Activated CD4-positive, alpha-beta T cell treated with anti-CD3 and anti-CD28 coated beads for 24 hours (primary cell): ENCODE measurements at regions not wholly inside any gene's neighbourhood (a gene's known extent, or its start where the extent isn't known, plus 50 kb on each side); places are given as distances from the start of the nearest gene placed in this dataset.
"Not testable (repeated sequence)": the region's sequence is repeated elsewhere in the genome, so short reads cannot be mapped to it uniquely, and the experiment has no call there.

Experiments
- DNase-seq, 2 donors: peaks; one replicate each; pipeline ENCODE4 v3.0.0-alpha.2; 2020; ENCODE audit warnings: low read depth in 2 of 2

GRCh38 chr22:46040471-46041465 lies 63.8 kb upstream of the WNT7B start:
- DNase-seq, result no peak

DNA sequence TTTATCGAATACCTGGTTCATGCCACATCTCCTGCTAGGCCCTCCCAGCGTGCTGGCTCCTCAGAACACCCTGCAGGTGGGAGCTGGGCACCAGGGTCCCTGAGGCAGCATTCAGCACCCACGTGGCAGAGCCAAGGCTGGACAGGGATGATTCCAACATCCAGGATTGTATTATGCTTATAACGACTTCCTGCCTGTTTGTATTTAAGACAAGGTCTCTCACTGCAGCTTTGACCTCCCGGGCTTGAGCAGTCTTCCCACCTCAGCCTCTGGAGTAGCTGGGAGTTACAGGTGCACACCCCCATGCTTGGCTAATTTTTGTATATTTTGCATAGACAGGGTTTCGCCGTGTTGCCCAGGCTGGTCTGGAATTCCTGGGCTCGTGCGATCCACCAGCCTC lies 64.7 kb upstream of the WNT7B start:
- no peak for DNase-seq

- DNase-seq, result no peak
Observed at GRCh38 chr22:46042786-46043185, 65.8 kb upstream of the WNT7B start.

DNA sequence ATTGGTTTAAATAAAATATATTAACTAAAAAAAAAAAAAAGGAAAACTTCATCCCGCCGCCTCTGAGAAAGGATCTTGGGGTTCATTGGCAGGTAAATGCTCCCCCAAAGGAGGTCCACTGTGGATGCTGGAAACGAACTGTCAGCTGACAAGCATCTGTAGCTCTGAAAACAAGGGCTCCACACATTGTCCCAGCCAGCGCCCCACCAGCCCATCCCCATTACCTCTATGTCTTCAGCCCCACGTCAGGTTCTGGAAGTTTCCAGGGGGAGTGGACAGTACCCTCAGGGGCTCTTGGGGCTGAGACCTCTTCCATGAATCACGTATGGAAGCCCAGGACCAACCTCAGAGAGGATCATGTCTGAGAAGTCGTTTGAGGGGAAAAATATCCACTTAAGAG lies 66.4 kb upstream of the WNT7B start:
- DNase-seq, result no peak

DNA sequence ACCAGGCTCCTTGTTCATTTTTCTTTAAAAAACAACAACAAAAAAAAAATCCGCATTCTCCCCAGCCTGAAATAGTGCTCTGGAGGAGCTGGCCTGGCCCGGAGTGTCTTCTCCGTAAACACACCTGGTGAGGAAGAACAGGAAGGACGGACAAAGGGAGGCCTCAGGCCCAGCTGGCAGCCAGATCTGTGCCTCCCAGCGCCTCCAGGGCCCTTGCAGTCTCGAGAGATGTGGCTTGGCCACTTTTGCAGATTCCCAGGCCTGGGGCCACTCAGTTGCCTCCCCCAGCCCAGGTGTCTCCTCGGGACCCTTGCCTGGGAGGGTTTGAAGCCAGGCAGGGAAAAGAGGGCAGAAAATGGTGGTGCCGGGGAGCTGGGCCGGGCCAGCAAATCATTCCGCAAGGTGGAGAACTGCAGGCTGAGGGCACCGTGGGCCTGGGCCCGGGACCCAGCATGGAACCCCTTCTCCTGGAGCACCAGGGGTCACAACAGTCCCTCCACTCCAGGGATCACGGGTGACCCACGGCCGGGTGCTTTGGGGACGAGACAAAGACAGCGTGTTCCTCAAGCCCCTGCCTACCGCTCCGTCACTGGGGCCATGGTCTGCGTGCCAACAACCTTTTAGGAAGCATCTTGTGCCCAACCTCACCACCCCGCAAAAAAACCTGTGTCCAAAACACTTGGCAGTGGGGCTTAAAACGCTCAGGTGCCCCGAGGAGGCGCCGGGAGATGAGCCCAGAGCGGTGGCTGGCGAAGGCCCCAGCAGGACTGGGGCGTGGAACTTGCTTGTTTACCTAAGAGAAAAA lies 67.1 kb upstream of the WNT7B start:
- no peak for DNase-seq

- no peak for DNase-seq
Observed at GRCh38 chr22:46044621-46045458, 67.9 kb upstream of the WNT7B start.

GRCh38 chr22:46045459-46046298 lies 68.7 kb upstream of the WNT7B start:
- DNase-seq, result no peak

DNA sequence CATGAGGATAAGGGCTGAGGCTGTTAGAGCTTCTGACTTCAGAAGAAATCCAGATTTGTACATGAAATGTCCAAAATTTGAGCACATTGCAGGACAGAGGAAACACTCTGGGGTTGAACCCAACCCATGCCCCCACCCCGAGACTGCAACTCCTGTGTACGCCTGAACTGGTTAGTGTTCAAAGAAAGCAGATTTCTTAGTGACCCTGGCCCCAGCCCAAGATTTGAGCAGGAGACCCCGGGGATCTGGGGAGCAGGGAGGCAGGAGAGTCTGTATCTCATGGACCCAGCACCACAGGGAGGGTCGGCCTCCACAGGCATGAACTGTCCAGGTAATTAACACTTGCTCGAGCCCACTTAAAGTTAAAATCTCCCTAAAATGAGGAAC lies 69.3 kb upstream of the WNT7B start:
- no peak for DNase-seq

DNA sequence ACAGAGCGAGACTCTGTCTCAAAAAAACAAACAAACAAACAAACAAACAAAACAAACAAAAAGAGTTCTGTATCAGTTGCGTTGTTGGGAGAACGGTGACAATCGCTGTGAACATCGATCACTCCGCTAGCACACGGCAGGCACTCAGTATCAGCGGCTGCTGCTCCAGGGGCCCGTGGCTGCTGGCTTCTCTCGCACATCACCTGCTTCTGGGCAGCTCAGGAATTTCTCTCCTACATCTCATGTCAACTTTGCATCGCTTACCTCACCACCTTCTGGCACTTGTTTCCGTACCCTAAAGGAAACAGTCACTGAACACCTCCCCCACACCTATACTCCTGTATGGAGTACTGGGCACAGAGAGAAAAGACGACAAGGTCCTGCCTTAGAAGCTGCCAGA lies 70.3 kb upstream of the WNT7B start:
- DNase-seq, result no peak

DNA sequence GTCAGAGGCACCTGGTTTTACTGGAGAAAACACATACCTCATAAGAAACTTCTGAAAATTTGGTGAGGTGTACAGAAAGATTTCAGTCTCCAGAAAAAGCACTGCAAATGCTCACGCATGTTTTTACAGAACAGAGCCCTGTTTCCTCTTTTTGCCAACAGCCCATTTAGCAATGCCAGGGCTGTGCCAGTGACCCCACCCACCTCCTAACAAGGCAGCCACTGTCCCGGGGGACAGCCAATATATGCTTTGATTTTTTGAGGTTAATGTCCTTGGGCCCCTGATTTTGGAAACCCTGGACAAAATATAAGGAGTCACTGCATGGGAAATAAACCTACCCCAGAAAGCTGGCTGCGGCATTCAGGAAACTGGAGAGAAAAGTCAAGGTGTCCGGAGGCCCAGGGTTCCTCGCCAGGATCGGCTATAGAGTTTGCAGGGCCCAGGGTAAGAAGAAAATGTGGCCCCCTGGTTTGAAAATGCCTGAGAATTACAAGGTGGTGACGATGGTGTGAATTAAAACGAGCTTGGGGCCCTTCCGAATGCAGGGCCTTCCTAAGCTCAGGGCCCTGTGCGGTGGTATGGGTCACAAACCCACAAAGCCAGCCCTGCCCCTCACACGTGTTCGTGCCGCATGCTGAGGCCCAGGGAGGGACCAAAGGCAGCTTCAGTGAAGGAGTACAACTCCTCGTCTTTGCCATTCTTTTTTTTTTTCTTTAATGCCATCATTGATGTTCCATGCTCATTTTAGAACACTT lies 71.1 kb upstream of the WNT7B start:
- no peak for DNase-seq

DNA sequence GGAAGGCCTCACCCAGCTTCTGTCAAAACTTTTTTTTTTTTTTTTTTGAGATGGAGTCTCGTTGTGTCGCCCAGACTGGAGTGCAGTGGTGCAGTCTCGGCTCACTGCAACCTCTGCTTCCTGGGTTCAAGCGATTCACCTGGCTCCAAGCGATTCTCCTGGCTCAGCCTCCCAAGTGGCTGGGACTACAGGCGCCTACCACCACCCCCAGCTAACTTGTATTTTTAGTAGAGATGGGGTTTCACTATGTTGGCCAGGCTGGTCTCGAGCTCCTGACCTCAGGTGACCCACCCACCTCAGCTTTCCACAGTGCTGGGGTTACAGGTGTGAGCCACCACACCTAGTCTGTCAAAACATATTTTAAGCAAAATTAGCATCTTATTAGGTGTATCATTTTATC lies 71.7 kb upstream of the WNT7B start:
- DNase-seq, result not testable (repeated sequence)

DNA sequence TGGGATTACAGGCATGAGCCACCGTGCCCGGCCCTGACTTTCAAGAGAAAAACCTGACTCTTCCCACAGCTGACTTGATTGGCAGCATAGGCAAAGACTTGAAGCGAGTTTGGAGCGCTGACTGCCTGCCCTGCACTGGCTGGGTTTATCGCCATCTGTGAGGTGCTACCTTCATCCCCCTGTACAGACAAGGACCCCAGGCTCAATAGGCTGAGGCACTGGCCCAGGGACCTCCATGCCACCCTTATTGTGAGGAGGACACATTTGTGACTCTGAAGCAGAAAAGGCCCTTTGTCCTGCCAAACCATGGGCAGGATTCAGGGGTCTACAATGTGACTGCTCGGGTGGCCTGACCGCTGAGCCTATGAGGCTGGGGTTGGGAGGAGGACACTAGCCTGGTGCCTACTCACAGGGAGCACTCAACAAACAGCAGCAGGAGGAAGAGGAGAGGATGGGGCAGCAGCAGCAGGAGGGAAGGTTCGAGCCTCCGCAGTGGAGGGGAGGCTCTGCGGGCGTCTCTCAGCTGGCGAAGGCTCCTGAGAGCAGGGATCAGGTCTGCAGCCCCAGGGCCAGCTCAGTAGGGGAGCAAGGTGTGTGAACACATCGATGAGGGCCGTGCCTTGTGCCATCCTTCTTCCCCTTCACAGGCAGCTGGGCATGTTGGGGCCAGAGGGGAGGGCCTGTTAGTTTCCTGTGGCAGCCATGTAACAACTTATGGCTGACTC lies 72.9 kb upstream of the WNT7B start:
- no peak for DNase-seq

- no peak for DNase-seq
Observed at GRCh38 chr22:46050451-46050845, 73.5 kb upstream of the WNT7B start.

DNA sequence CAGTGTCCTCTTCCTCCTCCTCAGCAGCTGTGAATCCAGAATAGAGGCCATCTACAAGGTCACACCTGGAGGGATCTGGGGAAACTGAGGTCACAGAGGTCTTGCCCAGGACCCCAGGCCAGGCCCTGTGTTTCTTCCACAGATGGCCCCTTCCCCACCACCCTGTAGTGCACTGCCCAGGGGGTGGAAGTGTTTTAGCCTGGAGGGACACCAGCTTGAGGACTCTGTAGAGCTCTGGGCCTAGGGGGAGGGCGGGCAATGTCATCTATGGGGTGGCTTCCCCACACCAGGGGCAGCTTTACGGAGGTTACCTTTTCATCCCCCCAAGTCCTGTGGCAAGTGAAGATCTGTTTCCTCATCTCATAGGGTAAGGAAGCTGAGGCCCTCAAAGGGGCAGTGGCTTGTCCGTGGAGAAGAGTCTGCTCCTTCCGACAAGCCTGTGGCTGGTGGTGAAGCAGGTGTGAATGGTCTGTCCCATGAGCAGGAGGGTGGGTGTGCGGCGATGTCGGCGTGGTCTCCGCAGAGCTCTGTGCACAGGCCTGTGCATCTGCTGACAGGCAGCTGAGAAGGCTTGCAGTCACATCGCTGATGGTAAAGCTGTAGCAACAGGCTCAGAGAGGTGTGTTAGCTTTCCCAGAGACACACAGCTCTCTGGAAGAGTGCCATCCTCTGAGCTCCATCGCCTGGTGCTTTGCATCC lies 74.1 kb upstream of the WNT7B start:
- DNase-seq, result no peak

DNA sequence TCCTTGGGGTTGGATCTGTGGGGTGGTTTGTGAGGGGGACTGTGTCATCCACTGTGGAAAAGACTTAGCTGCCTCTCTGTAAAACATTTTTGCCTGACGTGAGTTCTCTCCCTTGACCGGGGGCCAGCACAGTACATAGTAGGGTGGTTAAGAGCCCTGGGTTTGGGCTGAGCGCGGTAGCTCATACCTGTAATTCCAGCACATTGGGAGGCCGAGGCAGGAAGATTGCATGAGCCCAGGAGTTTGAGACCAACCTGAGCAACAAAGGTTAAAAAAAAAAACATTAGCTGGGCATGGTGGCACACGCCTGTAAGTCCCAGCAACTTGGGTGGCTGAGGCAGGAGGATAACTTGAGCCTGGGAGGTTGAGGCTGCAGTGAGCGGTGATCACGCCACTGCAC lies 74.7 kb upstream of the WNT7B start:
- no peak for DNase-seq

DNA sequence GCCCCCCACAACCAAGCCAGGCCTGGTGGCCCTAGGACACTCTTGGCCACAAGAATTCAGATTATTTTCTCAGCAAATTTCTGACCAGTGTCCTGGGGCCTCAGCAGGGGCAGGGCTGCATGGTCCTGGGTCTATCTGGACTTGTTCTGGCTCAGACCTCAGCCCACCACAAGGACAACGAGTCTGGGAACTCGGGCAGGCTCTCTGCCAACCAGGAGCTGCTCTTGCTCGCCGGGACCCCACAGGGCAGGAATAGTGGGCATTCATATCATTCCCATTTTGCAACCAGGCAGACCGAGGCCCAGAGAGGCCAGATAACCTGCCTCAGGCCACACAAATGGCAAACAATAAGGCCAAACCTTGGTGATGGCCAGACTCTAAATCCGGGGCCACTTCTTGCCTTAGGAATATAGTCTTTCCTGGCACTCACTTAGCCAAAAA lies 75.4 kb upstream of the WNT7B start:
- DNase-seq, result no peak

DNA sequence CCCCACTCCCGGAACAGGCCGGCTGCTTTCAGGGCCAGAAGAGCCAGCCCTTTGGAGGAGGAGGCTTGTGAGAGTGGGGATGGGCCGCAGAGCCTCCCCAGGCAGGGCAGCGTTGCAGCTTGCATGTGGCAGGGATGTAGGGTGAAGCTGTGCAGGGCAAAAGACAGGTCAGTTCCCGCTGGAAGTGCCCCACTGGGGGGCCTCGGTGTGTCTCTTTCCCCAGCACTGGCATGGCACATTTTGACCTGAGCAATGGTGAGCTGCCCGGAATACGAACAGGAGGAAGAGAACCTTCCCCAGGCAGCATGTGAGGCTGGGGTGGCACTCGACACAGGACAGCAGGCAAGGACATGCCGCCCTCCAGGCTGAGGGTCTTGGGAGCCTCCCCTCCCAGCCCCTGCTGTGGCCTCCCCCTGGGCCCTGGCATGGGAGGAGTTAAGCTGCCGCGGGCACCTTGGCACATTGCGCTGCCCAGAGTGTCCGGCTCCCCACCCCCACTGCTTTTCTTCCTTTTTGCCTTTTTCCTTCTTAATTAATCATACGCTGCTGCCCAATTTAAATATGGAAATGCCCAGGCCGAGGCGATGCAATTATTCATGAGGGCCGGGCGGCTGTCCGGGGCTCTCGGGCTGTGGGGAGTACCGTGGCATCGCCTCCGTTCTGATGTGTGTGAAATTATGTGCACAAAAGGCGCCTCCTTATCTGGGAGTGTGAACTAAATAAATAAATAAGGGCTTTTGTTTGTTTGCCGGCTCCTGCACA lies 76.0 kb upstream of the WNT7B start:
- DNase-seq, result no peak

DNA sequence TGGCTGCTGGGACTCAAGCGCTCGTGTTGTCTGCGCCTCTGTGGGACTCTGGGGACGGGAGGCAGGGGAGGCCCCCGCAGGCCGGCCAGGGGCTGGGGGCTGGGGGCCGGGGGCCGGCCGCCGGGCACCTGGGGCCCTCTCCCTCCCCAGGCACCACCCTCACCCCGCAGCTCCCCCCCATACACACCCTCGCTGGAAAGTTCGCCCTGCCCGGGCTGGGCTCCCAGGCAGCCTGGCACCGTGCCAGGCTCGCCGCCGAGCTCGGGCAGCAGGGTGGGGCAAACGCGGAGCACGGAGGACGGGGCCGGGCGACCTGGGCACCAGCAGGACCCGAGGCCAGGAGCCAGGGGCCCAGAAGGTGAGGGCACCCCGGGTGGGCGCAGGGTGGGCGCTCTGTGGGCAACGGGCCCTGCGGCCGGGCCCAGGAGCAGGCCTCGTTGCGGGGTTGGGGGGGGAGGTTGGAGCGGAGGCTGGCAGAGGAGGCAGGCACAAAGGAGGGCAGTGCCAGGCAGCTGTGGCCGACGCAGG lies 76.7 kb upstream of the WNT7B start:
- no peak for DNase-seq
